H9 (cell line): ENCODE measurements at regions not wholly inside any gene's neighbourhood (a gene's known extent, or its start where the extent isn't known, plus 50 kb on each side); places are given as distances from the start of the nearest gene placed in this dataset.

Experiments
- DNase-seq: peaks from one replicate; pipeline ENCODE4 v3.0.0-alpha.2; 2017
- H2AFZ ChIP-seq: one replicate; pipeline ENCODE4 v1.6.1; 2013; ENCODE audit warnings: mild to moderate bottlenecking, low read length, control low read depth, moderate library complexity
- H2AK5ac ChIP-seq: 2 replicates; pipeline ENCODE4 v1.6.1; 2013; ENCODE audit warnings: low read length, control low read depth, mixed read lengths; ENCODE audit not compliant: insufficient read length
- H2BK120ac ChIP-seq: one replicate; pipeline ENCODE4 v1.6.1; 2013; ENCODE audit warnings: low read depth, mild to moderate bottlenecking, low read length, control low read depth, inconsistent platforms; ENCODE audit not compliant: poor library complexity, severe bottlenecking
- H2BK12ac ChIP-seq: 2 replicates; pipeline ENCODE4 v1.6.1; 2013; ENCODE audit warnings: low read length, control low read depth, mixed read lengths, low read depth; ENCODE audit not compliant: insufficient read length
- H2BK15ac ChIP-seq: 2 replicates; pipeline ENCODE4 v1.6.1; 2013; ENCODE audit warnings: low read depth, low read length, control low read depth
- H2BK20ac ChIP-seq: one replicate; pipeline ENCODE4 v1.6.1; 2013; ENCODE audit warnings: low read depth, mild to moderate bottlenecking, low read length, control low read depth, inconsistent platforms; ENCODE audit not compliant: poor library complexity, severe bottlenecking
- H2BK5ac ChIP-seq: 2 replicates; pipeline ENCODE4 v1.6.1; 2013; ENCODE audit warnings: low read length, control low read depth, mixed read lengths; ENCODE audit not compliant: insufficient read length
- H3K14ac ChIP-seq: 2 replicates; pipeline ENCODE4 v1.6.1; 2013; ENCODE audit warnings: low read length, control low read depth; ENCODE audit not compliant: insufficient read depth
- H3K18ac ChIP-seq: 2 replicates; pipeline ENCODE4 v1.6.1; 2013; ENCODE audit warnings: low read depth, mild to moderate bottlenecking, mixed read lengths, low read length, control low read depth; ENCODE audit not compliant: insufficient read length
- H3K23ac ChIP-seq: 2 replicates; pipeline ENCODE4 v1.6.1; 2013; ENCODE audit warnings: low read length, control low read depth, mixed read lengths, low read depth; ENCODE audit not compliant: insufficient read length
- H3K23me2 ChIP-seq: 2 replicates; pipeline ENCODE4 v1.6.1; 2013; ENCODE audit warnings: low read depth, mild to moderate bottlenecking, mixed read lengths, low read length, control low read depth; ENCODE audit not compliant: insufficient read length, poor library complexity, severe bottlenecking
- H3K27ac ChIP-seq: 2 replicates; pipeline ENCODE4 v1.5.1; 2013; ENCODE audit warnings: low read length, control low read depth, mixed read lengths, low read depth; ENCODE audit not compliant: insufficient read length
- H3K27me3 ChIP-seq: 2 replicates; pipeline ENCODE4 v1.6.1; 2013; ENCODE audit warnings: low read length, control low read depth, inconsistent platforms; ENCODE audit not compliant: insufficient read depth
- H3K4ac ChIP-seq: 2 replicates; pipeline ENCODE4 v1.6.1; 2013; ENCODE audit warnings: low read depth, mild to moderate bottlenecking, control low read depth, inconsistent platforms, low read length, moderate library complexity
- H3K4me1 ChIP-seq: 2 replicates; pipeline ENCODE4 v1.6.1; 2013; ENCODE audit warnings: low read length, control low read depth, inconsistent platforms; ENCODE audit not compliant: insufficient read depth
- H3K4me2 ChIP-seq: 2 replicates; pipeline ENCODE4 v1.6.1; 2013; ENCODE audit warnings: low read length, control low read depth, mixed read lengths; ENCODE audit not compliant: insufficient read length, insufficient read depth
- H3K56ac ChIP-seq: 2 replicates; pipeline ENCODE4 v1.6.1; 2013; ENCODE audit warnings: low read depth, mild to moderate bottlenecking, mixed read lengths, low read length, control low read depth; ENCODE audit not compliant: insufficient read length
- H3K79me1 ChIP-seq: 2 replicates; pipeline ENCODE4 v1.6.1; 2013; ENCODE audit warnings: low read depth, mild to moderate bottlenecking, moderate library complexity, low read length, control low read depth, inconsistent platforms; ENCODE audit not compliant: insufficient read depth, poor library complexity, severe bottlenecking
- H3K79me2 ChIP-seq: 2 replicates; pipeline ENCODE4 v1.6.1; 2013; ENCODE audit warnings: low read length, control low read depth, inconsistent platforms; ENCODE audit not compliant: insufficient read depth
- H3K9ac ChIP-seq: 2 replicates; pipeline ENCODE4 v1.6.1; 2013; ENCODE audit warnings: low read length, control low read depth, mixed read lengths; ENCODE audit not compliant: insufficient read length; ENCODE audit errors: extremely low read depth
- H3K9me3 ChIP-seq: one replicate; pipeline ENCODE4 v1.6.1; 2013; ENCODE audit warnings: low read depth, low read length, inconsistent platforms; ENCODE audit not compliant: control insufficient read depth
- H3T11ph ChIP-seq: one replicate; pipeline ENCODE4 v1.6.1; 2013; ENCODE audit warnings: mild to moderate bottlenecking, low read length, control low read depth, inconsistent platforms
- H4K20me1 ChIP-seq: one replicate; pipeline ENCODE4 v1.6.1; 2013; ENCODE audit not compliant: control insufficient read depth, insufficient read length, insufficient read depth
- H4K5ac ChIP-seq: 2 replicates; pipeline ENCODE4 v1.6.1; 2013; ENCODE audit warnings: low read depth, mild to moderate bottlenecking, mixed read lengths, low read length, control low read depth; ENCODE audit not compliant: insufficient read length
- H4K8ac ChIP-seq: replicated peaks from 2 replicates; pipeline ENCODE4 v1.6.1; 2013; ENCODE audit warnings: low read length, control low read depth, mixed read lengths, low read depth; ENCODE audit not compliant: insufficient read length
- H4K91ac ChIP-seq: 2 replicates; pipeline ENCODE4 v1.6.1; 2013; ENCODE audit warnings: low read depth, mild to moderate bottlenecking, moderate library complexity, mixed read lengths, low read length, control low read depth; ENCODE audit not compliant: insufficient read length
- H3K27ac Mint-ChIP-seq, 3 experiments: 2 replicates in 2 of 3; 3 replicates in 1 of 3; pipeline ENCODE4 v1.8.0; 2020 to 2021; ENCODE audit warnings: mixed read lengths in 3 of 3, mild to moderate bottlenecking in 1 of 3, moderate library complexity in 1 of 3
- H3K27me3 Mint-ChIP-seq: 2 replicates; pipeline ENCODE4 v1.8.0; 2021; ENCODE audit warnings: low read depth, mild to moderate bottlenecking, moderate library complexity, mixed read lengths
- H3K36me3 Mint-ChIP-seq, 3 experiments: 2 replicates in 2 of 3; 3 replicates in 1 of 3; pipeline ENCODE4 v1.8.0; 2020 to 2021; ENCODE audit warnings: low read depth in 3 of 3, mixed read lengths in 3 of 3; ENCODE audit not compliant: insufficient read depth in 1 of 3
- H3K4me1 Mint-ChIP-seq, 2 experiments: 2 replicates each; pipeline ENCODE4 v1.8.0; 2020; ENCODE audit warnings: mixed read lengths in 2 of 2
- H3K4me3 Mint-ChIP-seq, 2 experiments: 2 replicates in 1 of 2; 3 replicates in 1 of 2; pipeline ENCODE4 v1.8.0; 2020 to 2021; ENCODE audit warnings: mild to moderate bottlenecking in 2 of 2, mixed read lengths in 2 of 2, moderate library complexity in 1 of 2
- H3K9me3 Mint-ChIP-seq, 2 experiments: 2 replicates in 1 of 2; 3 replicates in 1 of 2; pipeline ENCODE4 v1.8.0; 2020; ENCODE audit warnings: mild to moderate bottlenecking in 2 of 2, mixed read lengths in 2 of 2, moderate library complexity in 1 of 2
- WGBS: extraction: QIAGEN DNeasy Blood & Tissue Kit; methylation state at CpG from one replicate; pipeline ENCODE4 v1.1.7; 2013; ENCODE audit warnings: missing lambda C conversion rate, low lambda C conversion rate, mixed read lengths; ENCODE audit not compliant: insufficient read length; ENCODE audit errors: extremely low coverage; 5-methylcytosine and 5-hydroxymethylcytosine counted together
- TF ChIP-seq, protein P1 (sequence below): fragments of 200-600 bp; sonication (generic); conservative IDR thresholded peaks from 3 replicates; pipeline ENCODE4 v1.8.0; 2021; ENCODE audit warnings: antibody characterized with exemption, mild to moderate bottlenecking

DNA sequence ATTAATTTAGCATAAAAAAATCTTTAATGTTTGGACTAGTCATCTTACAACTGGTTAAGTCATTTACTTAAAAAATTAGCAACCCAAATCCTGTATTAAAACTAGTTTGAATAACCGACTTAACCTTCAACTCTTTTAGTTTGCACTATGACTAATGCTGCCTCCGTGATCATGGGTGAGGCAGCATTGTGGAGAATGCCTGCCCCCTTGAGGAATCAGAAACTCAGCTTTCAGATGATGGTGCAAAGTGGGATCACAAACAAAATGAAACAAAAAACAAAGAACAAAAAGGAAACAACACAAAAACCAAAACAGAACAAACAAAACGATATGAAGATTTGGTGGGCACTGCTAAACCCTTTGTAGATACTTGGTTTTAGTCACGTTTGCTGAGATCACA, 127.0 kb upstream of the PALM2AKAP2 start:
- Histone ChIP-seq H3K56ac (no peak overlapping the region), H2BK120ac (no peak overlapping the region), H3K4ac (no peak overlapping the region), H4K20me1 (no peaks in the 10 kb centered on the region), H3K27me3 (no peaks in the 10 kb centered on the region), H3K9ac (no peak overlapping the region), H2BK20ac (no peak overlapping the region), H4K91ac (no peak overlapping the region), H3K9me3 (no peaks in the 10 kb centered on the region), H3K27ac (no peak overlapping the region), H2AK5ac (no peak overlapping the region), H2BK15ac (no peak overlapping the region), H3K79me2 (no peaks in the 10 kb centered on the region), H3K14ac (no peak overlapping the region), H3T11ph (no peak overlapping the region), H3K23ac (no peak overlapping the region), H2BK5ac (no peak overlapping the region), H4K5ac (no peak overlapping the region), H3K18ac (no peak overlapping the region), H3K23me2 (no peaks in the 10 kb centered on the region), H2BK12ac (no peak overlapping the region), H3K79me1 (no peaks in the 10 kb centered on the region), H2AFZ (no peak overlapping the region), H3K4me2 (no peak overlapping the region), H3K4me1 (no peaks in the 10 kb centered on the region; the same call in 1 of the 2 replicates), H4K8ac (no peak overlapping the region)
- Mint-ChIP-seq H3K27ac (no peak overlapping the region; a peak in 1 of 7 replicates), H3K9me3 (no peaks in the 10 kb centered on the region; a peak in 2 of 5 replicates), H3K4me1 (peaks cover 0 to 9% of the 10 kb centered on the region in 2 experiments; a peak in 2 of 4 replicates), H3K36me3 (no peaks in the 10 kb centered on the region; a peak in 1 of 7 replicates), H3K4me3 (no peak overlapping the region), H3K27me3 (no peaks in the 10 kb centered on the region)
- DNase-seq, result no peak
- WGBS, result no CpG with 5 or more reads among the region's 4 CpGs
- TF ChIP-seq, protein P1, sequence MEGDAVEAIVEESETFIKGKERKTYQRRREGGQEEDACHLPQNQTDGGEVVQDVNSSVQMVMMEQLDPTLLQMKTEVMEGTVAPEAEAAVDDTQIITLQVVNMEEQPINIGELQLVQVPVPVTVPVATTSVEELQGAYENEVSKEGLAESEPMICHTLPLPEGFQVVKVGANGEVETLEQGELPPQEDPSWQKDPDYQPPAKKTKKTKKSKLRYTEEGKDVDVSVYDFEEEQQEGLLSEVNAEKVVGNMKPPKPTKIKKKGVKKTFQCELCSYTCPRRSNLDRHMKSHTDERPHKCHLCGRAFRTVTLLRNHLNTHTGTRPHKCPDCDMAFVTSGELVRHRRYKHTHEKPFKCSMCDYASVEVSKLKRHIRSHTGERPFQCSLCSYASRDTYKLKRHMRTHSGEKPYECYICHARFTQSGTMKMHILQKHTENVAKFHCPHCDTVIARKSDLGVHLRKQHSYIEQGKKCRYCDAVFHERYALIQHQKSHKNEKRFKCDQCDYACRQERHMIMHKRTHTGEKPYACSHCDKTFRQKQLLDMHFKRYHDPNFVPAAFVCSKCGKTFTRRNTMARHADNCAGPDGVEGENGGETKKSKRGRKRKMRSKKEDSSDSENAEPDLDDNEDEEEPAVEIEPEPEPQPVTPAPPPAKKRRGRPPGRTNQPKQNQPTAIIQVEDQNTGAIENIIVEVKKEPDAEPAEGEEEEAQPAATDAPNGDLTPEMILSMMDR, result peak; percentile 64
